ENCODE measurements at regions not wholly inside any gene's neighbourhood (a gene's known extent, or its start where the extent isn't known, plus 50 kb on each side); places are given as distances from the start of the nearest gene placed in this dataset.

GRCh38 chrX:45824471-45824870, 623.8 kb upstream of the DIPK2B start:
- peak in 1 of 3 donors; percentile 33 for DNase-seq
- Histone ChIP-seq H3K27me3 (ENCODE audit: control insufficient read depth in 2 of 2, insufficient read depth in 2 of 2, low read length in 2 of 2) (peaks cover 0 to 13% of the 10 kb centered on the region in 2 donors), H3K4me3 (replicated peaks in 1 of 3; ENCODE audit: low read depth in 2 of 3, low read length in 3 of 3) (no peak overlapping the region), H2AFZ (ENCODE audit: insufficient read depth, low read depth, low read length, poor library complexity, severe bottlenecking) (no peak overlapping the region), H4K20me1 (ENCODE audit: insufficient read depth, low read length) (no peaks in the 10 kb centered on the region), H3K27ac (ENCODE audit: low read depth in 1 of 2, low read length in 2 of 2) (no peak overlapping the region), H3K4me1 (ENCODE audit: control insufficient read depth in 1 of 2, insufficient read depth in 2 of 2, low read length in 2 of 2) (no peaks in the 10 kb centered on the region), H3K4me2 (replicated peaks; ENCODE audit: extremely low read depth, low read length, poor library complexity, severe bottlenecking) (no peak overlapping the region), H3K36me3 (replicated peaks in 1 of 2; ENCODE audit: control insufficient read depth in 1 of 2, insufficient read depth in 2 of 2, low read length in 2 of 2) (no peaks in the 10 kb centered on the region), H3K9me3 (replicated peaks in 1 of 2; ENCODE audit: control insufficient read depth in 1 of 2, insufficient read depth in 1 of 2, low read length in 2 of 2) (no peaks in the 10 kb centered on the region), H3K9ac (ENCODE audit: insufficient read depth, low read length, poor library complexity, severe bottlenecking) (no peak overlapping the region), H3K79me2 (ENCODE audit: insufficient read depth, low read length) (no peaks in the 10 kb centered on the region)
- H3K36me3 Mint-ChIP-seq: no peaks in the 10 kb centered on the region
- peaks cover 0 to 5% (median 0%) of the 10 kb centered on the region in 7 donors for H3K9me3 Mint-ChIP-seq
- no peak overlapping the region for H3K4me3 Mint-ChIP-seq
- peaks cover 0 to 39% (median 0%) of the 10 kb centered on the region in 3 donors for H3K27me3 Mint-ChIP-seq (ENCODE audit: low read depth in 3 of 3)
- H3K27ac Mint-ChIP-seq: no peak overlapping the region
- intact Hi-C loops (cut with micrococcal nuclease): no loop called here
- TF ChIP-seq CTCF (IDR thresholded peaks at IDR 0.05): no peak
- WGBS (ENCODE audit: insufficient coverage): no CpG with 5 or more reads among the region's 6 CpGs
- H3K4me1 Mint-ChIP-seq: no peaks in the 10 kb centered on the region

GRCh38 chrX:45823536-45823935, 622.9 kb upstream of the DIPK2B start:
- intact Hi-C loops (cut with micrococcal nuclease): no loop called here
- Histone ChIP-seq H3K27me3 (ENCODE audit: control insufficient read depth in 2 of 2, insufficient read depth in 2 of 2, low read length in 2 of 2) (peaks cover 0 to 9% of the 10 kb centered on the region in 2 donors), H3K4me2 (replicated peaks; ENCODE audit: extremely low read depth, low read length, poor library complexity, severe bottlenecking) (no peak overlapping the region), H3K9me3 (replicated peaks in 1 of 2; ENCODE audit: control insufficient read depth in 1 of 2, insufficient read depth in 1 of 2, low read length in 2 of 2) (no peaks in the 10 kb centered on the region), H2AFZ (ENCODE audit: insufficient read depth, low read depth, low read length, poor library complexity, severe bottlenecking) (no peak overlapping the region), H3K36me3 (replicated peaks in 1 of 2; ENCODE audit: control insufficient read depth in 1 of 2, insufficient read depth in 2 of 2, low read length in 2 of 2) (no peaks in the 10 kb centered on the region), H3K9ac (ENCODE audit: insufficient read depth, low read length, poor library complexity, severe bottlenecking) (no peak overlapping the region), H3K79me2 (ENCODE audit: insufficient read depth, low read length) (no peaks in the 10 kb centered on the region), H3K4me3 (replicated peaks in 1 of 3; ENCODE audit: low read depth in 2 of 3, low read length in 3 of 3) (no peak overlapping the region), H3K27ac (ENCODE audit: low read depth in 1 of 2, low read length in 2 of 2) (no peak overlapping the region), H3K4me1 (ENCODE audit: control insufficient read depth in 1 of 2, insufficient read depth in 2 of 2, low read length in 2 of 2) (no peaks in the 10 kb centered on the region), H4K20me1 (ENCODE audit: insufficient read depth, low read length) (no peaks in the 10 kb centered on the region)
- no peaks in the 10 kb centered on the region for H3K36me3 Mint-ChIP-seq
- H3K9me3 Mint-ChIP-seq: peaks cover 0 to 6% (median 0%) of the 10 kb centered on the region in 7 donors
- H3K27me3 Mint-ChIP-seq (ENCODE audit: low read depth in 3 of 3): peaks cover 0 to 36% (median 0%) of the 10 kb centered on the region in 3 donors
- H3K27ac Mint-ChIP-seq: no peak overlapping the region
- no peak for DNase-seq
- no peak for TF ChIP-seq CTCF (IDR thresholded peaks at IDR 0.05)
- no peak overlapping the region for H3K4me3 Mint-ChIP-seq
- no CpG with 5 or more reads among the region's 1 CpG for WGBS (ENCODE audit: insufficient coverage)
- no peaks in the 10 kb centered on the region for H3K4me1 Mint-ChIP-seq
